DND-41 (cell line): ENCODE measurements at regions not wholly inside any gene's neighbourhood (a gene's known extent, or its start where the extent isn't known, plus 50 kb on each side); places are given as distances from the start of the nearest gene placed in this dataset.

ENCODE experiments used
- ATAC-seq: fragments of 200-7000 bp; cut with Tn5 transposase; 3 replicates; pipeline ENCODE4 v1.9.1; 2021; ENCODE audit warnings: low read depth; ENCODE audit not compliant: insufficient read depth
- DNase-seq: peaks from one replicate; pipeline ENCODE4 v3.0.0-alpha.2; 2020
- H2AFZ ChIP-seq: 2 replicates; pipeline ENCODE4 v1.6.0; 2012; ENCODE audit warnings: low read depth, low read length
- H3K27ac ChIP-seq: 2 replicates; pipeline ENCODE4 v1.5.1; 2012; ENCODE audit warnings: low read length, inconsistent platforms
- H3K27me3 ChIP-seq: fragments of 200-600 bp; sonication (generic); 2 replicates; pipeline ENCODE4 v1.6.0; 2012; ENCODE audit warnings: low read length, mild to moderate bottlenecking, inconsistent platforms; ENCODE audit not compliant: insufficient read depth, poor library complexity
- H3K36me3 ChIP-seq: 2 replicates; pipeline ENCODE4 v1.5.1; 2012; ENCODE audit warnings: low read length, inconsistent platforms; ENCODE audit not compliant: insufficient read depth
- H3K4me1 ChIP-seq: 2 replicates; pipeline ENCODE4 v1.5.1; 2012; ENCODE audit warnings: mild to moderate bottlenecking, low read length; ENCODE audit not compliant: insufficient read depth
- H3K4me2 ChIP-seq: 2 replicates; pipeline ENCODE4 v1.6.0; 2012; ENCODE audit warnings: mild to moderate bottlenecking, moderate library complexity, low read length, inconsistent platforms; ENCODE audit not compliant: insufficient read depth
- H3K4me3 ChIP-seq, 2 experiments: fragments of 200-600 bp in 1 of 2; shearing (Covaris generic) in 1 of 2; 2 replicates each; pipeline ENCODE4 v1.5.1; 2012 to 2016; ENCODE audit warnings: inconsistent platforms in 2 of 2, low read length in 2 of 2, mild to moderate bottlenecking in 2 of 2, low read depth in 1 of 2, moderate library complexity in 1 of 2
- H3K79me2 ChIP-seq: 2 replicates; pipeline ENCODE4 v1.6.0; 2012; ENCODE audit warnings: low read length, inconsistent platforms; ENCODE audit not compliant: insufficient read depth
- H3K9ac ChIP-seq: 2 replicates; pipeline ENCODE4 v1.6.0; 2012; ENCODE audit warnings: low read depth, mild to moderate bottlenecking, inconsistent platforms, low read length, moderate library complexity
- H3K9me3 ChIP-seq: 2 replicates; pipeline ENCODE4 v1.5.1; 2012; ENCODE audit warnings: low read length, moderate library complexity, mild to moderate bottlenecking, inconsistent platforms; ENCODE audit not compliant: insufficient read depth, severe bottlenecking
- H4K20me1 ChIP-seq: 2 replicates; pipeline ENCODE4 v1.6.0; 2012; ENCODE audit warnings: low read length; ENCODE audit not compliant: insufficient read depth
- CTCF ChIP-seq: IDR thresholded peaks from 2 replicates; pipeline ENCODE4 v1.5.1; 2012; ENCODE audit warnings: borderline replicate concordance, low read length, moderate library complexity, mild to moderate bottlenecking; ENCODE audit not compliant: poor library complexity, severe bottlenecking; ENCODE audit errors: extremely low read depth
- EZH2 ChIP-seq: IDR thresholded peaks from 3 replicates; pipeline ENCODE4 v1.6.1; 2012; ENCODE audit warnings: borderline replicate concordance, low read depth, mild to moderate bottlenecking, moderate library complexity, low read length, inconsistent platforms; ENCODE audit not compliant: severe bottlenecking

DNA sequence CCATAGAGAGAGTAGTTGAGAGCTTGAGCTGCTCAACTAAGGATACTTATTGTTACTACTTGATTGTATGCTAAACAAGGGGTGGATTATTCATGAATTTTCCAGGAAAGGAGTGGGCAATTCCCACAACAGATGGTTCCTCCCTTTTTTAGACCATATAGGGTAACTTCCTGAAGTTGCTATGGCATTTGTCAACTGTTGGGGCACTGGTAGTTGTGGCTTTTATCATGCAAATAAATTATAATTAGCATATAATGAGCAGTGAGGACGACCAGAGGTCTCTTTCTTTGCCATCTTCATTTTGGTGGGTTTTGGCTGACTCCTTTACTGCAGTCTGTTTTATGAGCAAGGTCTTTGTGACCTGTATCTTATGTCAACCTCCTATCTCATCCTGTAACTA, 1403.5 kb upstream of the PABPC4L start:
- TF ChIP-seq CTCF: no peak
- no peak for TF ChIP-seq EZH2
- no peak overlapping the region for H3K27ac ChIP-seq
- no peak for DNase-seq

GRCh38 chr4:135604531-135604930, 1402.9 kb upstream of the PABPC4L start:
- Histone ChIP-seq H4K20me1 (no peaks in the 10 kb centered on the region), H3K79me2 (no peaks in the 10 kb centered on the region), H3K9me3 (no peaks in the 10 kb centered on the region), H3K4me1 (no peaks in the 10 kb centered on the region), H3K36me3 (no peaks in the 10 kb centered on the region), H3K4me3 (no peak overlapping the region), H3K9ac (no peak overlapping the region), H2AFZ (no peak overlapping the region), H3K27me3 (no peaks in the 10 kb centered on the region), H3K4me2 (no peak overlapping the region), H3K27ac (no peak overlapping the region)
- no peak for ATAC-seq
- DNase-seq: no peak
- TF ChIP-seq EZH2: no peak
- TF ChIP-seq CTCF: no peak

More for the DNA sequence above, 1403.5 kb upstream of the PABPC4L start:
- no peak for ATAC-seq
- Histone ChIP-seq H3K9ac (no peak overlapping the region), H4K20me1 (no peaks in the 10 kb centered on the region), H3K79me2 (no peaks in the 10 kb centered on the region), H3K9me3 (no peaks in the 10 kb centered on the region), H3K36me3 (no peaks in the 10 kb centered on the region), H3K4me1 (no peaks in the 10 kb centered on the region), H3K27me3 (no peaks in the 10 kb centered on the region), H2AFZ (no peak overlapping the region), H3K4me3 (no peak overlapping the region), H3K4me2 (no peak overlapping the region)

DNA sequence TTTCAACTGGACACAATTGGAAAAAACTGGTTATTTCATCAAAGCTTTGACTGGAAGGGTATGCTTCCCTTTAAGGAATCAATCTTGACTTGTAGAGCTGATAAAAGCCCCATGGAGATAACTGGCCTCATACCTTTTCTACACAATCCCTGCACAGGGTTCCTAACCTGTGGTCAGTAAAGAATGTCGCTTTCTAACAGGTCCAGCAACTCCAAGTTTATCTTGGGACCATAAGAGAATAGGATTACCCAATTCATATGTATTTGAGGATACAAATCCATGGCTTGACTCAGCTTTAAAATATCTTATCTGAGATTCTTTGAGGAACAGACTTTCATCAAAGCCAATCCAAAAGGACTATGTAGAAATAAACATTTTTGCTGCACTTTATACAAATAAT, 1399.8 kb upstream of the PABPC4L start:
- ATAC-seq: no peak
- Histone ChIP-seq H3K4me2 (no peak overlapping the region), H4K20me1 (no peaks in the 10 kb centered on the region), H3K27me3 (no peaks in the 10 kb centered on the region), H3K9ac (no peak overlapping the region), H3K4me1 (no peaks in the 10 kb centered on the region; the same call in 1 of the 2 replicates), H3K4me3 (no peak overlapping the region), H3K36me3 (no peaks in the 10 kb centered on the region), H3K9me3 (peaks cover 12% of the 10 kb centered on the region), H3K79me2 (no peaks in the 10 kb centered on the region), H2AFZ (no peak overlapping the region), H3K27ac (no peak overlapping the region)
- TF ChIP-seq CTCF: no peak
- no peak for DNase-seq

GRCh38 chr4:135598151-135598550, 1396.6 kb upstream of the PABPC4L start:
- Histone ChIP-seq H3K27me3 (no peaks in the 10 kb centered on the region), H4K20me1 (no peaks in the 10 kb centered on the region), H3K9me3 (peaks cover 26% of the 10 kb centered on the region), H3K4me1 (no peaks in the 10 kb centered on the region; the same call in 1 of the 2 replicates), H3K9ac (no peak overlapping the region), H2AFZ (no peak overlapping the region), H3K79me2 (no peaks in the 10 kb centered on the region), H3K27ac (no peak overlapping the region), H3K4me3 (no peak overlapping the region), H3K36me3 (no peaks in the 10 kb centered on the region), H3K4me2 (no peak overlapping the region)
- 0 out of 3 replicates have a peak, but pooled peaks have one; percentile 12 for ATAC-seq
- no peak for TF ChIP-seq EZH2
- TF ChIP-seq CTCF: no peak
- no peak for DNase-seq
